ENCODE measurements at regions not wholly inside any gene's neighbourhood (a gene's known extent, or its start where the extent isn't known, plus 50 kb on each side); places are given as distances from the start of the nearest gene placed in this dataset.
A peak's percentile ranks its signal among the peaks of the same experiment; 100 is the strongest.

DNA sequence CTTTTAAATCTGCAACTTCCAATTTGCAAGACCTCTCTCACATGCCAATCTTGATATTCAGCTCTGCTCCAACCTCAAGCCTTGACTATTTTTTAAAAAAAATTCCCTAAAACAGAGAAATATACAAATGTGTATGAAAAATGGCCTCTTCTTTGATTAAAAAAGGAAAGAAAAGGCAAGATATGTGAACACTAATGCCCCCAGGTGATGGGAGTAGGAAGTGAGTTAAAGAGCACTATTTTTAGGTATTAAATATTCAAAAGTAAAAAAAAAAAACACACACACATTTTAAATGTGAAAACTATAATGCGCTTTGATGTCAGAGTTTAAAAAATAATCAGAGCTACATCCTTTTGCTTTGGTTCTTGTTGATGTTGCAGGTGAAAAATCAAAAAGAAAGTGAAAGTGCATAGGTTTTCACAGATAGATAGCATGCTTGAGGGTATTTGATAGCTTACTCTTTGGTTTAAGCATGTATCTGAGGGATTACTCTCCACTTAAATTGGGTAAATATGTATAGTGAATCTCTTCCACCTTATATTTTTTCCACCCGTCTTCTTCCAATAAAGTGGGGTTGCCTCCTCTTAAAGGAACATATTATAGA, 406.0 kb upstream of the POU3F3 start:
- H3K4me1 Mint-ChIP-seq, result peaks cover 0 to 17% (median 2%) of the 10 kb centered on the region in 3 donors
- Histone ChIP-seq H3K36me3 (ENCODE audit: insufficient read depth, low read length) (no peaks in the 10 kb centered on the region), H3K27me3 (ENCODE audit: insufficient read depth, low read length, poor library complexity, severe bottlenecking) (no peaks in the 10 kb centered on the region), H3K4me3 (ENCODE audit: low read length) (peak overlapping the region; percentile 27), H3K9me3 (ENCODE audit: low read length) (no peaks in the 10 kb centered on the region), H3K27ac (ENCODE audit: low read depth, low read length) (no peak overlapping the region), H3K4me1 (ENCODE audit: insufficient read depth, low read length) (peaks cover 3% of the 10 kb centered on the region)
- no peaks in the 10 kb centered on the region for H3K27me3 Mint-ChIP-seq
- peak overlapping the region in 4 of 7 donors; percentile 20 to 47 (median 32) for H3K4me3 Mint-ChIP-seq
- DNase-seq, result peak in 1 of 5 donors; percentile 1
- ChIA-PET CTCF (no interaction called here), POLR2A (no interaction called here)
- peaks cover 0 to 2% (median 0%) of the 10 kb centered on the region in 5 donors for H3K9me3 Mint-ChIP-seq
- no peak overlapping the region for H3K27ac Mint-ChIP-seq
- H3K36me3 Mint-ChIP-seq, result no peaks in the 10 kb centered on the region

GRCh38 chr2:104448661-104449440, 405.1 kb upstream of the POU3F3 start:
- ChIA-PET CTCF (no interaction called here), POLR2A (no interaction called here)
- H3K27me3 ChIP-seq (ENCODE audit: insufficient read depth, low read length, poor library complexity, severe bottlenecking), result no peaks in the 10 kb centered on the region
- H3K36me3 ChIP-seq (ENCODE audit: insufficient read depth, low read length), result no peaks in the 10 kb centered on the region
- H3K27me3 Mint-ChIP-seq, result no peaks in the 10 kb centered on the region
- H3K4me3 ChIP-seq (ENCODE audit: low read length), result no peak overlapping the region
- H3K4me3 Mint-ChIP-seq, result peak overlapping the region in 1 of 7 donors; percentile 33
- DNase-seq, result no peak
- no peaks in the 10 kb centered on the region for H3K36me3 Mint-ChIP-seq
- H3K27ac Mint-ChIP-seq, result no peak overlapping the region
- H3K4me1 ChIP-seq (ENCODE audit: insufficient read depth, low read length), result peaks cover 3% of the 10 kb centered on the region
- H3K9me3 ChIP-seq (ENCODE audit: low read length), result no peaks in the 10 kb centered on the region
- H3K27ac ChIP-seq (ENCODE audit: low read depth, low read length), result no peak overlapping the region
- H3K9me3 Mint-ChIP-seq, result peaks cover 0 to 5% (median 0%) of the 10 kb centered on the region in 5 donors
- H3K4me1 Mint-ChIP-seq, result peaks cover 0 to 17% (median 2%) of the 10 kb centered on the region in 3 donors

GRCh38 chr2:104452558-104452957, 401.4 kb upstream of the POU3F3 start:
- Mint-ChIP-seq H3K9me3 (peaks cover 0 to 12% (median 2%) of the 10 kb centered on the region in 5 donors), H3K27me3 (peaks cover 0 to 1% of the 10 kb centered on the region in 2 donors), H3K4me1 (peaks cover 0 to 13% (median 2%) of the 10 kb centered on the region in 3 donors), H3K27ac (no peak overlapping the region), H3K36me3 (no peaks in the 10 kb centered on the region), H3K4me3 (no peak overlapping the region)
- no peaks in the 10 kb centered on the region for H3K9me3 ChIP-seq (ENCODE audit: low read length)
- ChIA-PET POLR2A (no interaction called here), CTCF (no interaction called here)
- no peak for DNase-seq
- no peaks in the 10 kb centered on the region for H3K27me3 ChIP-seq (ENCODE audit: insufficient read depth, low read length, poor library complexity, severe bottlenecking)
- no peaks in the 10 kb centered on the region for H3K36me3 ChIP-seq (ENCODE audit: insufficient read depth, low read length)
- no peak overlapping the region for H3K4me3 ChIP-seq (ENCODE audit: low read length)
- peaks cover 3% of the 10 kb centered on the region for H3K4me1 ChIP-seq (ENCODE audit: insufficient read depth, low read length)
- H3K27ac ChIP-seq (ENCODE audit: low read depth, low read length), result no peak overlapping the region

- Mint-ChIP-seq H3K4me3 (no peak overlapping the region), H3K4me1 (no peaks in the 10 kb centered on the region), H3K27ac (no peak overlapping the region), H3K36me3 (no peaks in the 10 kb centered on the region), H3K27me3 (peaks cover 0 to 1% of the 10 kb centered on the region in 2 donors), H3K9me3 (peaks cover 0 to 12% (median 2%) of the 10 kb centered on the region in 5 donors)
- Histone ChIP-seq H3K4me1 (ENCODE audit: insufficient read depth, low read length) (no peaks in the 10 kb centered on the region), H3K9me3 (ENCODE audit: low read length) (no peaks in the 10 kb centered on the region), H3K4me3 (ENCODE audit: low read length) (no peak overlapping the region), H3K36me3 (ENCODE audit: insufficient read depth, low read length) (no peaks in the 10 kb centered on the region), H3K27ac (ENCODE audit: low read depth, low read length) (no peak overlapping the region), H3K27me3 (ENCODE audit: insufficient read depth, low read length, poor library complexity, severe bottlenecking) (no peaks in the 10 kb centered on the region)
- CTCF ChIA-PET, result no interaction called here
- DNase-seq, result no peak
- POLR2A ChIA-PET, result no interaction called here
These were observed 391.2 kb upstream of the POU3F3 start for GRCh38 chr2:104462731-104463130.

DNA sequence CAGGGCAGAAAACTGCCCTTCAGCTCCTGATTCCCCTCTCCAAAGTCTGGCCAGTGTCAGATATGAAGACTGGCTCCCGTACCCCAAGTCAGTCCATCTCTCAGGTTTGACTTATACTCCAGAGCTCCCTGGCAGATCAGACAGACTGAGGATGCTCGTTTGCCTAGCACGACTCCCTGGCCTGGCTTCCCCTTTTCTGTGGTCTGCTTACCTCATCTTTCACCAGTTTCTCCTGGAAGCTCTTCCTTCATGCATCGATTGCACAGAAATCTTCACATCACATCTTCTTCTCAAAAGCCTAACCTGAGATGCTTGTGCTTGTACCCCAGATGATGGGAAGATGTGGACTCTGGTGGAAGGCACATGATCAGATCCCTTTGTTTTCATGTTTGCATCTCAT, 387.9 kb upstream of the POU3F3 start:
- H3K27ac ChIP-seq (ENCODE audit: low read depth, low read length), result no peak overlapping the region
- no peak overlapping the region for H3K4me3 ChIP-seq (ENCODE audit: low read length)
- ChIA-PET POLR2A (no interaction called here), CTCF (no interaction called here)
- Mint-ChIP-seq H3K27ac (no peak overlapping the region), H3K36me3 (no peaks in the 10 kb centered on the region), H3K27me3 (peaks cover 0 to 1% of the 10 kb centered on the region in 2 donors), H3K4me1 (no peaks in the 10 kb centered on the region), H3K4me3 (peak overlapping the region in 1 of 7 donors; percentile 66), H3K9me3 (peaks cover 0 to 8% (median 3%) of the 10 kb centered on the region in 5 donors)
- no peaks in the 10 kb centered on the region for H3K9me3 ChIP-seq (ENCODE audit: low read length)
- DNase-seq, result no peak
- no peaks in the 10 kb centered on the region for H3K36me3 ChIP-seq (ENCODE audit: insufficient read depth, low read length)
- H3K27me3 ChIP-seq (ENCODE audit: insufficient read depth, low read length, poor library complexity, severe bottlenecking), result no peaks in the 10 kb centered on the region
- H3K4me1 ChIP-seq (ENCODE audit: insufficient read depth, low read length), result no peaks in the 10 kb centered on the region

- no peaks in the 10 kb centered on the region for H3K36me3 Mint-ChIP-seq
These were observed 385.1 kb upstream of the POU3F3 start for GRCh38 chr2:104468846-104469245.

GRCh38 chr2:104472076-104472475, 381.8 kb upstream of the POU3F3 start:
- H3K36me3 ChIP-seq (ENCODE audit: insufficient read depth, low read length), result no peaks in the 10 kb centered on the region
- ChIA-PET POLR2A (no interaction called here), CTCF (no interaction called here)
- Mint-ChIP-seq H3K4me1 (no peaks in the 10 kb centered on the region), H3K36me3 (no peaks in the 10 kb centered on the region), H3K9me3 (peaks cover 0 to 6% (median 3%) of the 10 kb centered on the region in 5 donors), H3K27ac (no peak overlapping the region), H3K27me3 (no peaks in the 10 kb centered on the region), H3K4me3 (no peak overlapping the region)
- no peaks in the 10 kb centered on the region for H3K27me3 ChIP-seq (ENCODE audit: insufficient read depth, low read length, poor library complexity, severe bottlenecking)
- no peak for DNase-seq
- H3K27ac ChIP-seq (ENCODE audit: low read depth, low read length), result no peak overlapping the region
- H3K4me1 ChIP-seq (ENCODE audit: insufficient read depth, low read length), result no peaks in the 10 kb centered on the region
- H3K4me3 ChIP-seq (ENCODE audit: low read length), result no peak overlapping the region
- H3K9me3 ChIP-seq (ENCODE audit: low read length), result no peaks in the 10 kb centered on the region

More at GRCh38 chr2:104468846-104469245, 385.1 kb upstream of the POU3F3 start:
- H3K4me3 ChIP-seq (ENCODE audit: low read length), result no peak overlapping the region
- ChIA-PET POLR2A (no interaction called here), CTCF (no interaction called here)
- DNase-seq, result no peak
- H3K9me3 ChIP-seq (ENCODE audit: low read length), result no peaks in the 10 kb centered on the region
- H3K27me3 Mint-ChIP-seq, result peaks cover 0 to 1% of the 10 kb centered on the region in 2 donors
- H3K36me3 ChIP-seq (ENCODE audit: insufficient read depth, low read length), result no peaks in the 10 kb centered on the region
- peaks cover 0 to 5% (median 0%) of the 10 kb centered on the region in 5 donors for H3K9me3 Mint-ChIP-seq
- no peak overlapping the region for H3K4me3 Mint-ChIP-seq
- H3K27ac Mint-ChIP-seq, result no peak overlapping the region
- no peaks in the 10 kb centered on the region for H3K4me1 ChIP-seq (ENCODE audit: insufficient read depth, low read length)
- H3K4me1 Mint-ChIP-seq, result no peaks in the 10 kb centered on the region
- H3K27ac ChIP-seq (ENCODE audit: low read depth, low read length), result no peak overlapping the region
- H3K27me3 ChIP-seq (ENCODE audit: insufficient read depth, low read length, poor library complexity, severe bottlenecking), result no peaks in the 10 kb centered on the region

GRCh38 chr2:104473546-104473945, 380.4 kb upstream of the POU3F3 start:
- Mint-ChIP-seq H3K36me3 (no peaks in the 10 kb centered on the region), H3K4me1 (no peaks in the 10 kb centered on the region)

More at GRCh38 chr2:104473546-104473945, 380.4 kb upstream of the POU3F3 start:
- H3K27ac Mint-ChIP-seq, result no peak overlapping the region
- H3K27ac ChIP-seq (ENCODE audit: low read depth, low read length), result no peak overlapping the region
- no peaks in the 10 kb centered on the region for H3K36me3 ChIP-seq (ENCODE audit: insufficient read depth, low read length)
- H3K4me3 Mint-ChIP-seq, result no peak overlapping the region
- H3K27me3 Mint-ChIP-seq, result no peaks in the 10 kb centered on the region
- H3K4me1 ChIP-seq (ENCODE audit: insufficient read depth, low read length), result no peaks in the 10 kb centered on the region
- ChIA-PET POLR2A (no interaction called here), CTCF (no interaction called here)
- H3K9me3 ChIP-seq (ENCODE audit: low read length), result no peaks in the 10 kb centered on the region
- H3K9me3 Mint-ChIP-seq, result peaks cover 0 to 6% (median 0%) of the 10 kb centered on the region in 5 donors
- H3K27me3 ChIP-seq (ENCODE audit: insufficient read depth, low read length, poor library complexity, severe bottlenecking), result no peaks in the 10 kb centered on the region
- no peak for DNase-seq
- no peak overlapping the region for H3K4me3 ChIP-seq (ENCODE audit: low read length)
